HG02759 (cell line): ENCODE measurements at regions not wholly inside any gene's neighbourhood (a gene's known extent, or its start where the extent isn't known, plus 50 kb on each side); places are given as distances from the start of the nearest gene placed in this dataset.

ENCODE experiments used
- ATAC-seq: cut with Tn5 transposase; IDR thresholded peaks from one replicate; pipeline ENCODE4 v1.9.1; 2021; ENCODE audit warnings: mild to moderate bottlenecking, moderate library complexity; ENCODE audit not compliant: unreplicated experiment

GRCh38 chr1:79848316-79848715, 841.8 kb upstream of the ADGRL4 start:
- ATAC-seq = no peak

GRCh38 chr1:79847700-79848099, 841.2 kb upstream of the ADGRL4 start:
- ATAC-seq = no peak

GRCh38 chr1:79845936-79846335, 839.4 kb upstream of the ADGRL4 start:
- ATAC-seq = no peak

- ATAC-seq = no peak
Observed at GRCh38 chr1:79842811-79843210, 836.3 kb upstream of the ADGRL4 start.

- ATAC-seq = no peak
Observed at GRCh38 chr1:79839882-79840281, 833.4 kb upstream of the ADGRL4 start.

- ATAC-seq = no peak
Observed at GRCh38 chr1:79827446-79827845, 820.9 kb upstream of the ADGRL4 start.

- no peak for ATAC-seq
Observed at GRCh38 chr1:79825551-79825950, 819.0 kb upstream of the ADGRL4 start.

- no peak for ATAC-seq
Observed at GRCh38 chr1:79822053-79822452, 815.5 kb upstream of the ADGRL4 start.

- no peak for ATAC-seq
Observed at GRCh38 chr1:79819140-79819539, 812.6 kb upstream of the ADGRL4 start.

GRCh38 chr1:79817031-79817560, 810.6 kb upstream of the ADGRL4 start:
- ATAC-seq = no peak

GRCh38 chr1:79815115-79815514, 808.6 kb upstream of the ADGRL4 start:
- no peak for ATAC-seq

GRCh38 chr1:79811173-79811572, 804.6 kb upstream of the ADGRL4 start:
- ATAC-seq = no peak

- no peak for ATAC-seq
Observed at GRCh38 chr1:79808816-79809475, 802.4 kb upstream of the ADGRL4 start.

- ATAC-seq = no peak
Observed at GRCh38 chr1:79807816-79808215, 801.3 kb upstream of the ADGRL4 start.

- ATAC-seq = no peak
Observed at GRCh38 chr1:79797487-79797886, 791.0 kb upstream of the ADGRL4 start.

- ATAC-seq = no peak
Observed at GRCh38 chr1:79796434-79796833, 789.9 kb upstream of the ADGRL4 start.

- no peak for ATAC-seq
Observed at GRCh38 chr1:79792219-79792930, 785.8 kb upstream of the ADGRL4 start.

GRCh38 chr1:79791488-79792218, 785.1 kb upstream of the ADGRL4 start:
- ATAC-seq = no peak

GRCh38 chr1:79790950-79791349, 784.4 kb upstream of the ADGRL4 start:
- ATAC-seq = no peak

GRCh38 chr1:79787631-79788030, 781.1 kb upstream of the ADGRL4 start:
- ATAC-seq = no peak

GRCh38 chr1:79785964-79786363, 779.4 kb upstream of the ADGRL4 start:
- no peak for ATAC-seq

GRCh38 chr1:79785561-79785960, 779.0 kb upstream of the ADGRL4 start:
- no peak for ATAC-seq
